ENCODE measurements at regions not wholly inside any gene's neighbourhood (a gene's known extent, or its start where the extent isn't known, plus 50 kb on each side); places are given as distances from the start of the nearest gene placed in this dataset.
"Not testable (repeated sequence)": the region's sequence is repeated elsewhere in the genome, so short reads cannot be mapped to it uniquely, and the experiment has no call there.

- DNase-seq = no peak
Observed at GRCh38 chr13:50154697-50155096, 139.5 kb downstream of the KCNRG start.

GRCh38 chr13:50156140-50156539, 140.9 kb downstream of the KCNRG start:
- no peak for DNase-seq

GRCh38 chr13:50156561-50157127, 141.4 kb downstream of the KCNRG start:
- DNase-seq = no peak

- DNase-seq = no peak
Observed at GRCh38 chr13:50158385-50159165, 143.3 kb downstream of the KCNRG start.

GRCh38 chr13:50159607-50160006, 144.4 kb downstream of the KCNRG start:
- DNase-seq = no peak

GRCh38 chr13:50161052-50161451, 145.8 kb downstream of the KCNRG start:
- no peak for DNase-seq

- DNase-seq = no peak
Observed at GRCh38 chr13:50162001-50162400, 146.8 kb downstream of the KCNRG start.

GRCh38 chr13:50162567-50162966, 147.3 kb downstream of the KCNRG start:
- no peak for DNase-seq

- DNase-seq = no peak
Observed at GRCh38 chr13:50167224-50167947, 152.1 kb downstream of the KCNRG start.

- no peak for DNase-seq
Observed at GRCh38 chr13:50167967-50168366, 152.7 kb downstream of the KCNRG start.

- no peak for DNase-seq
Observed at GRCh38 chr13:50168786-50169185, 153.5 kb downstream of the KCNRG start.

- no peak for DNase-seq
Observed at GRCh38 chr13:50170447-50171037, 155.3 kb downstream of the KCNRG start.

GRCh38 chr13:50171590-50172282, 156.5 kb downstream of the KCNRG start:
- peak in 1 of 58 donors; percentile 1 for DNase-seq

GRCh38 chr13:50173045-50173444, 157.8 kb downstream of the KCNRG start:
- DNase-seq = not testable (repeated sequence)

- no peak for DNase-seq
Observed at GRCh38 chr13:50174630-50175029, 159.4 kb downstream of the KCNRG start.

- DNase-seq = no peak
Observed at GRCh38 chr13:50179977-50180376, 164.7 kb downstream of the KCNRG start.

GRCh38 chr13:50185769-50186763, 170.8 kb downstream of the KCNRG start:
- not testable (repeated sequence) for DNase-seq

- no peak for DNase-seq
Observed at GRCh38 chr13:50187352-50188029, 172.2 kb downstream of the KCNRG start.

GRCh38 chr13:50188696-50189095, 173.5 kb downstream of the KCNRG start:
- DNase-seq = no peak

- DNase-seq = no peak
Observed at GRCh38 chr13:50189450-50189849, 174.2 kb downstream of the KCNRG start.

Data from anterior cingulate cortex (tissue), 58 donors.